NCI-H128 (cell line): ENCODE measurements at regions not wholly inside any gene's neighbourhood (a gene's known extent, or its start where the extent isn't known, plus 50 kb on each side); places are given as distances from the start of the nearest gene placed in this dataset.

ENCODE experiments used
- DNase-seq: peaks from one replicate; lab custom pipeline; 2025; ENCODE audit not compliant: unreplicated experiment; lab: John Stamatoyannopoulos, UW

DNA sequence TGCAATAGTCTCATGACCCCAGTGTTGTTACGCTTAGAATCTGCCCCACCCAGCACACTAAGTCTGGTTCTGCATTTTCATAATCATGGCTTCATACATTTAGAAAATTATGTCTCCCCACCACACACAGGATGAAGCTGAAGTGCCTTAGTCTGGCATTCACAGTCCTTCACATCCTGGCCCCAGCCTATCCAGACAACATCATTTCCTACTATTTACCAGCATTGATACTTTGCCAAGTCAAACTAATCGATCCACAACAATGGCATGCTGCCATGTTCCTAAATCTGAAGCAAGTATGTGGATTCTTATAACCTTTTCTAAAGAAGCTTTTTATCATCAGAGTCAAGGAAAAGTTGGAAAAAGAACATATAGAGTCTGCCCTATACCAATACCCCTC, 132.4 kb upstream of the FBXL4 start:
- no peak for DNase-seq

DNA sequence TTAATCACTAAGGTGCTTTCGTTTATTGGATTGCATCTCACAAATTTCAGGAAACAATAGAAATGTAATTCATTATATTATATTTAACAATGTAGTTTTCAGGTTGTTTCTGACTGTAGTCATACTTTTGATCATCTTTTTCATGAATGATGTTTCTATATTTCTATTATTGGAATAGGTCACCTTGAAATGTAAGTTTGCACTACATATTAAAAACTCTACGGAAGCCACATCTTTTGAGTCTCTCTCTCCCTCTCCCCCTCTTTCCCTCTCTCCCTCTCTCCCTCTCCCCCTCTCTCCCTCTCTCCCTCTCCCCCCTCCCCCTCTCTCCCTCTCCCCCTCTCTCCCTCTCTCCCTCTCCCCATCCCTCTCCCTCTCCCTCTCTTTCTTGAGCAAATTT, 131.3 kb upstream of the FBXL4 start:
- DNase-seq, result no peak

DNA sequence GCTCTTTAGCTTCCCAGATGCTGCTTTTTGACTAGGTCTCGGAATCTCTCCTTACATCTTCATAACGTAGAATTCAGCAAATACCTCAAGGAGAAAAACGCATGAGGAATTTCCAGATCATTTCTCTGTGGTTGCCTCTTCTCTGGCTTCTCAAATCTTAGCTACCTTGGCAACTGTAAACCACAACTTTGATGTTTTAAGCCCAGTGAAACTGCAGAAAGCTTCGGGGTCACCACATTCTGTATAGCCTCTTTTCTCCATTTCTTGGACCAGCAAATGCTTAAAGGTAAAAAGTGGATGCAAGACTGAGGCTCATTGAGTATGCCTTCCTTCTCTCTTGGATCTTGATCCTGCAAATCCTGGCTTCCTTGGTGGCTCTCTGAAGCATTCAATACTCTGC, 125.5 kb upstream of the FBXL4 start:
- no peak for DNase-seq

DNA sequence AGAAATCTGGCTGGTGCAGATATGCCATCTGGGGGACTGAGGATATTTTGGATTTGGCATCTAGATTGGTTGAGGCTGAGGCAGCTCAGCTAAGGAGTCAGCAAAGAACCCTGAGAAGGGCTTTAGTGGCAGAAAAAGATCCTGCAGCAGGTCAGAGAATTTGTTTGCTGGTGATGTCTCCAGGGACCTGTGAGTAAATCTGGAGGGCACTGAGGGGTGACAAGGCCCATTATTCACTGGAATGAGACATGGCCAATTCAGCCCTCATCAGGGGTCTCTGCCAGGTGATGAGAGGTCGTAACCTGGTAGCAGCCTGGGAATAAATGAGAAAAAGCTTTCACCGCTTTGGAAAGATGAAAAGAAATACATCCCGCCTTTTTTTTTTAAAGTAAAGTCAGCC, 118.3 kb upstream of the FBXL4 start:
- no peak for DNase-seq

DNA sequence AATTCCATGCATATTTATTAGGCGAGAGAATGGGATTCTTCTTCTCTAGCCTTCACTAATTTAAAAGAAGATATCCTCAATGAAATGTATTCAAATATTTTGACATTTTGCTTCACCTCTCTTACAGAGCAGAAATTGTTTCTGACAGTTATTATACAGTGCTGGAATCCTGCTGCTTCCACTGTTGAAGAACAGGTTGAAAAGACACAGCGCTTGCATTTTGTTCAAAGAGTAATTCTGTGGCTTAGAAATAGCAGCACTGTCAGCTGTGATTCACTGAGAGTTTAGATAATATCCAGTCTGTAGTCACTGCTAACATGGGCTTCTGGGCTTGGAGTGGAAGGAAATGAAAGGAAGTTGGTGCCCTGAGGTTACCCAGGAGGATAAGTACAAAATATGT, 117.1 kb upstream of the FBXL4 start:
- DNase-seq, result no peak

DNA sequence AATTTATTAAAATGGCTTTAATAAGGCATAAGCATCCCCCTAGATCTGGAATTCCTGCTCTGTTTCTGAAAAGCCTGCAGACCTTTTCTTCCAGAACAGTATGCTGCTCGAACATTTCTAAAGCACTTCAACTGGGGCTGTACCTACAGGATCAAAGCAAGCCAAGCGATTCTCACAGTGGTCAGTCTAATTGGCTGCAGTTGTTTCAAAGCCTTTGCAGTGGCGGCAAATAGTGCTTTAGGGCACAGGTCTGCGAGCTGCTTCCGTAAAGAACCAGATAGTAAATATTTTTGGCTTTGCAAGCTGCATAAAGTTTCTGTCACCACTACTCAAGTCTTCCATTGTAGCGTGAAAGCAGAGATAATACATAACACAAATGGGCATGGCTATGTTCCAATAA, 88.9 kb upstream of the FBXL4 start:
- no peak for DNase-seq

DNA sequence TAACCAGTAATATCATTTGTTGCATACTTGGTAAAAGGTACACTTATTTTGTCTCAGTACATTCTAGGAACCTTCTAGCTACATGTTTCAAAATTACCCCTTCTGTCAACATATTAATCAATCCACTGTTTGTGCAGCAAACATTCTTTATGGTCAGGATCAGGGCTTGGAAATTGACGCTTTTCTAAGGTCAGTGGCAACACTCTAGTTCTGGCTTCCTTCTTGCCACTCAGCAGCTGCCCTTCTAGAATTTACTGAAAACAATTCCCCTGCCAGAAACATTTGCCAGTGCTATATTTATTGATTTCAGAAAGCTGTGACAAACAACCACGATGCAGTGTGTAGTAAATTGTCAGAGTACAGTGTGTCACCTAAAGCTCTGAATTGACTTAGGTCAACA, 84.7 kb upstream of the FBXL4 start:
- DNase-seq, result no peak

DNA sequence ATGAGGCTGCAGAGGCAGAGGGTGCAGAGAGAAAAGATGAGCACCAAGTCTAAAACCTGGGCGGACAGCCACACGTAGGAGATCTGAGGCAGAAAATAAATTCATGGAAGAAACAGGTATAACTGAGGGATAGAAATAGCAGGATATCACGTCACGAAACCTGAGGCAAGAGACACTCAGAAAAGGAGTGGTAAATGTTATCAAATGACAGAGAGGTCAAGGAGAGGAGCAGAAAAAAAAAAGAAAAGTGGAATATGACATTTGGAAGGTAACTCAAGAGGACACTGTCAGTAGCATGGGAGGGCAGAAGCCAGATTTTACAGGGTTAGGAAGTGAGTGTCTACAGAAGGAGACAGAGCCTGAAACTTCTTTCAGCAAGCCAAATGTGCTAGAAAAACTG, 84.2 kb upstream of the FBXL4 start:
- DNase-seq, result no peak

DNA sequence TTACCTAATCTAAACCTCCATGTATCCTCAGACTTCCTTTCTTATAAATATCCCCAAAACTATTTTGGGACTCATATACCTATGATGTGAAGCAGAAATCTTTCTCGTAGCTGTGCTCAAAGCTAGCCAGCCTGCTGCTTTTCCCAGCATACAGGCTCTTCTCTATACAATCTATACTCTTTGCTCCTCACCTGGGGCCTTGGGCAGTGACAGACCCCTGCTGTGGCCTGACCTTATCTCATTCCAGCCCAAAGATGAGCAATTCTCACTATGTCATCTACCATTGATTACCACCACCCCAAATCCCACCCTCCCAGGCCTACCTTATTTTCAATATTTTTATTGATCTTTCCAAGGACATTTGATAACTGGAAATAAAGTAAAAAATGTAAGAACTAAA, 83.2 kb upstream of the FBXL4 start:
- DNase-seq, result no peak

DNA sequence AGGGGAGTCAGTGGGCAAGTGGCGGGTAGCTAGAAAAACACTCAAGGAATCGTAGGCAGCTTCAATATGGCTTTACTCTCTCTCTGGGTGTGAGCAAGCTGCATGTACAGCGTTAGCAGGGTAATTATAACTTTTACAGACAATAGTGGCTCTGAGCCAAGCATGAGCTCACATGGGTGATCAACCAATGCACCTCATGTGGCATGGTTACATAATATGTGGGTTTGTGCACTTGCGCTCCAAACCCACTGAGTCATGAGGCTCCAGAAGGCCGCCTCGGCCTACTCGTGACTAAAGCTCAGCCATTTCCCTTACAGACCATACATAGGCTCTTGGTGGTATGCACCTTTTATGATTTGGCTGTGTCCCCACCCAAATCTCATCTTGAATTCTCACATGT, 78.4 kb upstream of the FBXL4 start:
- no peak for DNase-seq

DNA sequence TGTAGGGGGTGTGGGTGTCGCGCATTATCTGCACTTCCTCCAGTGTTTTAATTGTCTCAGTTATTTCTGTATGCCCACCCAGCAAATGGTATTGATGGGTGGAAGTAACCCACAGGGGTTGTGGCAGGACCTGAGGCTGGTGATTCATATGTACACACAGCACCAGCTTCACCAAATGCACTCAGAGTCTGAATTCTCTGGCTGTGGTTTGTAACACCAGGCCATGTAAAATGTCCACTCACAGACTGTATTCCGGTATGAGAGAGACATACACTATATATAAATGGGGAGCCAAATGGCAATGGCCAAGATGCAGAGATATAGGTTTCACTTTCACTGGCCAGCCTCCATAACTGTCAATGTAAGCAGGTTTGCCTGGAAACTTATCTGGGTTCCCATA, 76.3 kb upstream of the FBXL4 start:
- DNase-seq, result no peak

DNA sequence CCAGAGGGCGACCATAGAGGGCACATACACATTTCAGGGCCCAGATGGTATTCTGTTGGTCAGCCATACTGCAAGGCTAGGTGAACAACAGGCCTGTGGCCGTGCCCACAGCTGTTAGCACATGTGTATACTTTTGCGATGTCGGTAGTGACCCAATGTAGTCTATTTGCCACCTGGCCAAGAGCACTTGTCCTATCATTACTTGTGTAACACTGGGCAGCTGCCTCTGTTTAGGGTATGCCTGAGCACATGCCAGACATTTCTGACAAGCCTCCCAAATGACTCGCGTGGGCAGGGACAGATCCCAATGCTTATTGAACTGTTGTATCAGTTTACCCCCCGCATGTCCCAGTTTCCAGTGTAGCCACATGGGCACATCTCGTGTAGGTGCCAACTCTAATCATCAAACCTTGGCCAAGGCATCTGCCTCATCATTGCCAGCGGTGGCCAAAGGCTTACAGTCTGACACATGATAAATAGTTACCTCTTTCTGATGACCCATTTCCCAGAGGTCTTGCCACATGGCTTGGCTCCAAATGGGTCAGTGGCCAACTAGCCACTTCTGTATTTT, 74.4 kb upstream of the FBXL4 start:
- no peak for DNase-seq

DNA sequence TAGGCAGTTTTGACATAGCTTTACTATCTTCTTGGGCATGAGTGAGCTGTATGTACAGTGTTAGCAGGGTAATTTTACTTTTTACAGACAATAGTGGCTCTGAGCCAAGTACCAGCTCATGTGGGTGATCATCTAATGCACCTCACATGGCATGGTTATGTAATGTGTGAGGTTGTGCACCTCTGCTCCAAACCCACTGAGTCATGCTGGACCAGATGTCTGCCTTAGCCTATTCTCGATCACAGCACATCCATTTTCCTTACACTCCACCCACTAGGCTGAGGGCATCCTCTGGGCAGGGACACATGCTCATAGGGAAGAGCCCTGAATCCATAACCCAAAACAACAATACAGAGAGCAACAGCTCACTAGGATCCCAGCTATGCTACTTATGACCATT, 71.6 kb upstream of the FBXL4 start:
- DNase-seq, result no peak

DNA sequence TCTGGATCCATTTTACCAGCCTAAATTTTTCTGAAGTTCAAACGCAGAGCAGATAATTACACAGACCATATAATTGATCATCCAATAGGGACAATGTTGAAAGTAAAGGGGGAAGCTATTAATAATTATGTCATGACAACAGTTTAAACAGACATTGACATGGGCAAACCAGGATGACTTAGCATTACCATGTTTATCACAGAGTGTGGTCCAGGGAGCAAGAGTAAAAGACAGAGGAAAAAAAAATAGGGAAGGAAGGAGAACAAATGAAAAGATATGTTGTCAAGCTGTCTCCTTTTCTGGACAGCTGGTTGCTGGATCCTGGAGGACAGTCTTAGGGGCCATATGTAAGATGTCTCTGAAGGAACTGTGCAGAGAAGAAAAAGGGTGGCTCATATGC, 69.4 kb upstream of the FBXL4 start:
- no peak for DNase-seq

DNA sequence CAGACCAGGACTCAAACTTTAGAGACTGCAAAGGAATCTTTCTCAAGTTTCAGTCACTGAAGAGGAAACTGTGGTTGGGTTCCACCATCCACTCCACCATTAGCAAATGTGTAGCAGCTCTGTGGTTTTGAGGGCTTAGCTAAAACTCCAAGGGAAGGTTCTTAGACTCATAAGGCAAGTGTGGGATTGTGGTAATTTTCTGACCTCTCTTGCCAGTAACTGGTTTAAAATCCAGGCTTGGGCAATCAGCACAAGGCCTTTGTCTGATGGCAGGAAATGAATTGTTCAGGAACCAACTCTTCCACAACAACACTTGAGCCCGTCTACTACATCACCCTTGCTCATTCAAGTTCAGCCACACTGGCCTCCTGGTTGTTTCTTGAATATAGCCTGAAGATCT, 68.6 kb upstream of the FBXL4 start:
- DNase-seq, result no peak

DNA sequence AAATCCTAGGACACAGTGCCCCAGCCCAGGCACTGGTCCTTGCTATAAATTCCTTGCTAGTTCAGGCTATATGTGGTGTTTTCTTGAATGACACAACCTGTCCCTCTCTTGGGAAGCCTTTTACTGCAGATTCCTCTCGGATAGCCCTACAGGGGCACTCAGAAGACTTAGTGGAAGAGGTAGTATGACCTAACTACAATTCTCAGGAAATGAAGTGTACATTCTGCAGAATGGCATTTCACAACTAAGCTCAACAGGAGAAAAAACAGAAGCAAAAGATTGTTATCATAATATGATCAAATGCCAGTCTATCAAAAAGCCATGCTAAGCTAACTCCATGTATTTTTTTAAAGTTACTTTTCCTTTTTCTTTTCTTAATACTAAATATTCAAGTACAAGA, 66.3 kb upstream of the FBXL4 start:
- no peak for DNase-seq

DNA sequence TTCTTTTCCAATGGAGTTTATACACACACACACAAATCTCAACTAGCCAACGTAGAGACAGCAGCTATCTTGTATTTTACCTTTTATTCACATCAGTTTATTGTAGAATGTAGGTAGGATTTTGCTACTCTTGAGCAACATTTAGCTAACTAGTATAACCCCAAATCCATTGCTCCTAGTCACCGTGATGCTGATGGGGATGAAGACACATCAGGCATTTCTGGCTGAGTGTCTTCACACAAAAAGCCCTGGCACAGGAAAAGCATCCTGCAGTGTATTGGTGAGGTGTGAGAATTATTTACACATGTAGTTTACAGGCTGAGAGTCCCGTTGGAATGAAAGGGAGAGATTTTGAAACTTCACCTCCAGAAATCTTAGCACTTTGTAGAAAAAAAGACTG, 65.9 kb upstream of the FBXL4 start:
- no peak for DNase-seq

DNA sequence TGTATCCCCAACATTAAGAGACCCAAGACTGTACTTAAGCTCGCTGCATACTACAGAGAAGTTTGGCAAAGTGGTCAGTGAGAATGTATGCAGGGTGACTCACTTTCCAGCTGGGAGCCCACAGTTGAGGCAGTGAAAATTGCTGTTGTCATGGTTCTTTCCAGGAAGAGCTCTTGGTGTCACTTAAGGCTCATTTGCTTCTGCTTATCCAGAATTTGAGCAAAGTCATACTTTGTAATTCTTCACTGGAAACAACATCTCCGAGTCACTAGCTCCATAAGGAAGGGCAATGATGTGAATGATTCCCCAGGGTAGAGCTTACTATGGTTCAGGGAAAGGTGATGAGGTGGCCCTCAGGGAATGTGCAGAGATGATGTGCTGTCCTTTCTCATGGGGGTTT, 65.4 kb upstream of the FBXL4 start:
- no peak for DNase-seq

DNA sequence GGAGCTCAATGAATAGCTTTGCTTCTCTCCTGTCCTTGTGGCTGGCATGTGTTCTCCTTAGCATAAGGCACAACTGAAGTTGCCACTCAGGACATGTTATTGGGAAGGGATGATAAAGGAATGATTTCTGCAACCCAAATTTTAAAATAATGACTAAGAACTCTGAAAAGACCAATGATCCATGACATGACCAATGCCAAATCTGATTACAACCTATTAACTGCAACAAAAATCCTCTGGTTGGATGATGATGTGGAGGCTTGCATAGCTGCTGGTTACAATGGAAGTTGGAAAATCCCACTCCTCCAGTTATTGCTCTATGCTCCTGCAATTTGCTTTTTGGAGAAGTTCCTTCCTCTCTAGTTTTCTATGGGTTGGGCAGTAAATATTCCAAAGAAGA, 63.4 kb upstream of the FBXL4 start:
- no peak for DNase-seq

DNA sequence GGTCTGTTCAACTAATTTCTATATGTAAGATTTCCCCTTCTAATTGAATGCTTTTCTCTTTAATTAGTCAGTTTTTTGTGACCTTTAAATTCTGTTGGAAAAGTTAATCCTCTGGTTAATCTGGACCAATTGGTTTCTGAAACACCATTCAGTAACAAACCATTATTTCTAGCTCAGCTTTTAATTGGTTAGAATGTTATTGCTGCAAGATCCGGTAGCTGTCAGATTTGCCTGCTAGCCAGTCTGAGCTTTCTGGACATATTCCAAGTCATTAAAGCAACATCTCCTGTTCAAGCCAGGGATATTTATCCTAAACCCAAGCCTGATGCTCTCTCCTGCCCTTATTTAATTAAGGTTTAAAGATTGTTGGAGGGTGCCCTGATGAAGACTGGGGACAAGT, 55.1 kb upstream of the FBXL4 start:
- no peak for DNase-seq

DNA sequence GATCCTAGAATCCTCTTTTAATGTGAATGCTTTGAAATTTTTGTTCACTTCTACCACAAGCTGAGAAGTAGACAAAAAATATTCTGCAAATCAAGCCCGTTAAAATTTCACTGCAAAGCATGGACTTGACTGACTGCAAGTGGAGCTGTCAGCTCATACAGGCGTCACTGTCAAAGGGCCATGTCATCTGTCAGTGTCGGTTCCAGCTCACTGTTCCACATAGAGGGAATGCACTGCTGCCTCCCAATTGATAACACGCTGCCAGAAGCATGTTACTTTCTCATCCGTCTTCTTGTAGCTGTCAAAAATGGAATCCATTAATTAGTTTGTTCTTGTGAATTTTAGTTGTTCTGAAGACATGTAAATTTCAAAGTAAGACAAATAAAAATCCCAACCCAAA, 50.4 kb upstream of the FBXL4 start:
- DNase-seq, result no peak
